DMS153 treated with DMSO at 0.1 percent for 48 hours (cell line): ENCODE measurements at regions not wholly inside any gene's neighbourhood (a gene's known extent, or its start where the extent isn't known, plus 50 kb on each side); places are given as distances from the start of the nearest gene placed in this dataset.
"Not testable (repeated sequence)": the region's sequence is repeated elsewhere in the genome, so short reads cannot be mapped to it uniquely, and the experiment has no call there.

Source experiments
- DNase-seq: peaks from one replicate; lab custom pipeline; 2025; ENCODE audit not compliant: unreplicated experiment; lab: John Stamatoyannopoulos, UW

- DNase-seq: no peak
Observed at GRCh38 chr19:27890206-27890605, 1322.7 kb downstream of the UQCRFS1 start.

DNA sequence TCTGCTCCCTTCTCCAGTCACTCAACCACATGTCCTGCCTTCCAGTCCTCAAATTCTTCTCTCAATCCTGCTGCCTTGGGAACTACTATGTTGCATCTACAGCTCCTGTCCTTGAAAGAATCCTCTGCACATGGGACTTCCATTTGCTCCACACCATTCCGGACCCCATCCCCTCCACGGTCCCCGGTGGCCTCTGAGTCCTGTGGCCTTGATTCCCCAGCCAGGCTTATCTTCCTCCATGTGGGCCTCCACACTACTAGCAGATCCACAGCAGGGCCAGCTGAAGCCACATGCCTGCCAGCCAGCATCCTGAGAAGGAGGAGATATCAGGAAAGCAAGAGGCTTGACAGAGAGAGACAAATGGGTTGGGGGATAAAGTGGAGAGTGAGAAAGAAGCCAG lies 1323.8 kb downstream of the UQCRFS1 start:
- DNase-seq: no peak

GRCh38 chr19:27887946-27888345 lies 1325.0 kb downstream of the UQCRFS1 start:
- no peak for DNase-seq

- DNase-seq: no peak
Observed at GRCh38 chr19:27885359-27885758, 1327.6 kb downstream of the UQCRFS1 start.

GRCh38 chr19:27884376-27884775 lies 1328.6 kb downstream of the UQCRFS1 start:
- no peak for DNase-seq

DNA sequence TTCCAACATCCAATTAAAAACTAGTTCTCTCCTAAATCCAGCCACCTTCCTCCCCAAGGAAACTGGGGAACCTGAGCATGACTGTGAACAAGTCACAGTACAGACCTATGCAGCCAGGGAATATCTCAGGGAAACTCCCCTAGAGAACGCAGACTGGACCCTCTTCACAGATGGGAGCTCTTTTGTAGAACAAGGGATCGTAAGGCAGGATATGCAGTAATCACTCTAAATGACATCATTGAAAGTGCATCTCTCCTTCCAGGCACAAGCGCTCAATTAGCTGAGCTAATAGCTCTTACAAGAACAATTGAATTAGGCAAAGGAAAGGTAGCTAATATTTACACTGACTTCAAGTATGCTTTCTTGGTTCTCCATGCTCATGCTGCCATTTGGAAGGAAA lies 1331.7 kb downstream of the UQCRFS1 start:
- no peak for DNase-seq

GRCh38 chr19:27876976-27877512 lies 1335.9 kb downstream of the UQCRFS1 start:
- DNase-seq: no peak

GRCh38 chr19:27876489-27876888 lies 1336.5 kb downstream of the UQCRFS1 start:
- no peak for DNase-seq

GRCh38 chr19:27872370-27872769 lies 1340.6 kb downstream of the UQCRFS1 start:
- DNase-seq: no peak

DNA sequence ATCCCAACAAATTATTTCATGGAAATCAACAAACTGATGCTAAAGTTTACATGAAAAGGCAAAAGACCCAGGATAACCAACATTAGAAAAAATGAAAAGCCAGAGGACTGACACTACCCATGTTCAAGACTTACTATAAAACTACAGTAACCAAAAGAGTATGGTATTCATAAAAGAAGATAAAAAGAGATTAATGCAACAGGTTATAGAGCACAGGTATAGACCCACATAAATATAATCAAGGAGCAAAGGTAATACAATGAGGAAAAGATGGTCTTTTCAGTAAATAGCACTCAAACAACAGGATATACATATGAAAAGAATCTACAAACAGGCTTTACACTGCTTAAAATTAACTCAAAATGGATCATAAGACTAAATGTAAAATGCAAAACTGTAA lies 1342.7 kb downstream of the UQCRFS1 start:
- no peak for DNase-seq

GRCh38 chr19:27868007-27868406 lies 1344.9 kb downstream of the UQCRFS1 start:
- no peak for DNase-seq

DNA sequence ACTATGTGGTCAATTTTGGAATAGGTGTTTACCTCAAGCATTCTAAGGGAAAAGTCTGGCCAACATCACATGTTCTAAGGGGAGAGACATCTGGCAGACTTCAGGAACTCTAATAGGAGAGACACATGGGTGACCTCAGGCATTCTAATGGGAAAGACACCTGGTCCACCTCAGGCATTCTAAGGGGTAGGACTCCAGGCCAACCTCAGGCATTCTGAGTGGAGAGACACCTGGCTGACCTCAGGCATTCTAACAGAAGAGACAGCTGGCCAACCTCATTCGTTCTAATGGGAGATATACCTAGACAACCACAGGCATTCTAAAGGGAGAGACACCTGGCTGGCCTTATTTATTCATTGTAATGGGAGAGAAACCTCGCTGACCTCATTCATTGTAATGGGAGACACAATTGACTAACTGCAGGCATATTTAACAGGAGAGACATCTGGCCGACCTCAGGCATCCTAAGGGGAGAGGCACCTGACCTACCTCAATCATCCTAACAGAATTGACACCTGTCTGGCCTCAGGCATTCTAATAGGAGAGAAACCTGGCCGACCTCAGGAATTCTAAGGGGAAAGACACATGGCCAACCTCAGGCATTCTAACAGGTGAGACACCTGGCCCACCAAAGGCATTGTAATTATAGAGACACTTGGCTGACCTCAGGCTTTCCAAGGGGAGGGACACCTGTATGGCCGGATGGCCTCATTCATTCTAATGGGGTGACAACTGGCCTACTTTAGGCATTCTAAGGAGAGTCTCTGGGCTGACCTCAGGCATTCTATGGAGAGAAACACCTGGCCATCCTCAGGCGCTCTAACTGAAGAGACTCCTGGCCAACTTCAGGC lies 1346.8 kb downstream of the UQCRFS1 start:
- DNase-seq: no peak

GRCh38 chr19:27861411-27861975 lies 1351.5 kb downstream of the UQCRFS1 start:
- no peak for DNase-seq

DNA sequence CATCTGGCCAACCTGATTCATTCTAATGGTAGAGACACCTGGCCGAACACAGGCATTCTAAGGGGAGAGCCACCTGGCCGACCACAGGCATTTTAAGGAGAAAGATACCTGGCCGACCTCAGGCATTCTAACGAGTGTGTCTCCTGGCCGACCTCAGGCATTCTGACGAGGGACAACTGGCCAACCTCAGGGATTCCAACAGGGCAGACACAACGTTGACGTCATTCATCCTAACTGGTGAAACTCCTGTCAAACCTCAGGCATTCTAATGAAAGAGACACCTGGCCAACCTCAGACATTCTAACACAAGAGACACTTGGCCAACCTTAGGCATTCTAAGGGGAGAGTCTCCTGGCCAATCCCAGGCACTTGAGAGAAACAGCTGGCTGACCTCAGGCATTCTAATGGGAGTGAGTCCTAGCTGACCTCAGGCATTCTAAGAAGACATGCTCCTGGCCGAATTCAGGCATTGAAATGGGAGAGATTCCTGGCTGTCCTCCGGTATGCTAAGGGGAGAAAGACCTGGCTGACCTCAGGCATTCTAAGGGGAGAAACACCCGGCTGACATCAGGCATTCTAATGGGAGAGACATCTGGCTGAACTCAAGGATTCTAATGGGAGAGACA lies 1352.5 kb downstream of the UQCRFS1 start:
- DNase-seq: no peak

GRCh38 chr19:27859689-27860088 lies 1353.3 kb downstream of the UQCRFS1 start:
- no peak for DNase-seq

DNA sequence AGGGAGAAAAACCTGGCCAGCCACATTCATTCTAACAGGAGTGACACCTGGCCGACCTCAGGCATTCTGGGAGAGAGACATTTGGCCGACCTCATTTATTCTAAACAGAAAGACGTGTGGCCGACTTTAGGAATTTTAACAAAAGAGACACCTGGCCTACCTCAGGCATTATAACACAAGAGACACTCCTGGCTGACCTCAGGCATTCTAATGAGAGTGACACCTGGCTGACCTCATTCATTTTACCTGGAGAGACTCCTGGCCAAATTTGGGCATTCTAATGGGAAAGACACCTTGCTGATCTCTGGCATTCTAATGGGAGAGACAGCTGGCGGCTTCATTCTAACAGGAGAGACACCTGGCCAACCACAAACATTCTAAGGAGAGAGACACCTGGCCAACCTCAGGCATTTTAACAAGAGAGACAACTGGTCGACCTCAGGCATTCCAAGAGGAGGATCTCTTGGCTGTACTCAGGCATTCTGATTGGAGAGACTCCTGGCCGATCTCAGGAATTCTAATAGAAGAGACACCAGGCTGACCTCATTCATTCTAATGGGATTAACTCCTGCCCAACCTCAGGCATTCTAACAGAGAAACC lies 1353.9 kb downstream of the UQCRFS1 start:
- no peak for DNase-seq

DNA sequence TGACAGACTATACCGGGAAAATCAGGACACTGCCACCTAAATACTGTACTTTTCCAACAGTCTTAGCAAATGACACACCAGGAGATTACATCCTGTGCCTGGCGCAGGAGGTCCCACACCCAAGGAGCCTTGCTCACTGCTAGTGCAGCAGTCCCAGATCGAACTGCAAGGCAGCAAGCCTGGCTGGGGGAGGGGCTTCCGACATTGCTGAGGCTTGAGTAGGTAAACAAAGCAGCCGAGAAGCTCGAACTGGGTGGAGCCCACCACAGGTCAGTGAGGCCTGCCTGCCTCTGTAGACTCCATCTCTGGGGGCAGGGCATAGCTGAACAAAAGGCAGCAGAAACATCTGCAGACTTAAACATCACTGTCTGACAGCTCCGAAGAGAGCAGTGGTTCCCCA lies 1360.0 kb downstream of the UQCRFS1 start:
- not testable (repeated sequence) for DNase-seq

DNA sequence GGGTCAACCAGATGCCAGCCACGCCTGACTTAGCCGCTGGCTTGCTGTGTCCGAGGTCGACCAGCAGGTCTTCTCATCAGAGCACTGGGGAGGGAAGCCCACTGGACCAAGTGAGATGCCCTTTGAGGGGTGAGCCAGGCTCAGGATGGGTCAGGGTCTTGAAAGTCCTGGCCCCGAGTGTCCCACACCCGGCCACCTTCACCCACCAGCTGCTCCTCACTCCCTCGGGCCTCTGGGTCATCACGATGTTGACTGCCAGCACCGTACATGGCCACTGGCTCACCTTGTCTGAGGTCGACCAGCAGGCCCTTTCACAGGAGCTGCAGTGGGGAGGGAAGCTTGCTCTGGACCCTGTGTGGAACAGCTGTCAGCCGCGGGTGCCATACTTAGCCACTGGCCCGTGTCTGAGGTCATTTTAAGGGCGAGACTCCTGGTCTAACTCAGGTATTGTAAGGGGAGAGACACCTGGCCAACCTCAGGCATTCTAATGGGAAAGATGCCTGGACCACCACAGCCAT lies 1361.3 kb downstream of the UQCRFS1 start:
- DNase-seq: no peak

- no peak for DNase-seq
Observed at GRCh38 chr19:27851002-27851481, 1361.9 kb downstream of the UQCRFS1 start.

GRCh38 chr19:27846944-27847343 lies 1366.0 kb downstream of the UQCRFS1 start:
- DNase-seq: no peak

- DNase-seq: no peak
Observed at GRCh38 chr19:27844261-27844660, 1368.7 kb downstream of the UQCRFS1 start.
